Stimulated activated naive CD8-positive, alpha-beta T cell treated with anti-CD3 and anti-CD28 coated beads, Interleukin-15, amount 100 ng/mL, for 72 hours (primary cell): ENCODE measurements at regions not wholly inside any gene's neighbourhood (a gene's known extent, or its start where the extent isn't known, plus 50 kb on each side); places are given as distances from the start of the nearest gene placed in this dataset.
"Not testable (repeated sequence)": the region's sequence is repeated elsewhere in the genome, so short reads cannot be mapped to it uniquely, and the experiment has no call there.

Experiments used
- ATAC-seq: fragments of 150-1000 bp; cut with Tn5 transposase; 2 replicates; pipeline ENCODE4 v1.10.0; 2021; ENCODE audit warnings: mild to moderate bottlenecking, moderate library complexity
- DNase-seq, 2 donors: peaks; one replicate each; pipeline ENCODE4 v3.0.0; 2021 to 2022
- H3K27ac Mint-ChIP-seq, 2 donors: one replicate each; pipeline ENCODE4 v1.8.0; 2022; ENCODE audit warnings: mild to moderate bottlenecking in 2 of 2, mixed read lengths in 2 of 2, moderate library complexity in 2 of 2
- H3K27me3 Mint-ChIP-seq: one replicate; pipeline ENCODE4 v1.8.0; 2022; ENCODE audit warnings: mixed read lengths
- H3K4me1 Mint-ChIP-seq: one replicate; pipeline ENCODE4 v1.8.0; 2022; ENCODE audit warnings: mild to moderate bottlenecking, mixed read lengths
- H3K4me3 Mint-ChIP-seq, 2 donors: one replicate each; pipeline ENCODE4 v1.8.0; 2022; ENCODE audit warnings: mild to moderate bottlenecking in 2 of 2, mixed read lengths in 2 of 2, moderate library complexity in 1 of 2
- H3K9me3 Mint-ChIP-seq, 2 donors: one replicate each; pipeline ENCODE4 v1.8.0; 2022; ENCODE audit warnings: mixed read lengths in 2 of 2

DNA sequence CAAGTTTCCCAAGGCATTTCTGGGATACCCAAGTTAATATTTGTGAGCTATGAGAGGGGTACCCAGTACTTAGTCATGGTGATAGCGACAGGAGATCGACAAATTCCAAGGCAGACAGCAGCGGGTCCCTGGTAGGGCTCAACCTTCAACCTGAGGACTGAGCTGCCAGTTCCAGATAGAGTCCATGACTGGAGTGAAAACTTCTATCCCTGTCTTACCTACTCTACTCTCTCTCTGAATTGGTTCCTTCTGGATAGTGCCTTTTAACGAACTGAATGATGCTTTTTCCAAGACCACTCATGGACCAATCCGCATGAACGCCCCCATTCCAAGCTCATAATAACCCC lies 76.9 kb upstream of the ALG10 start:
- ATAC-seq (no peak), DNase-seq (no peak)
- H3K27ac Mint-ChIP-seq = no peak overlapping the region
- peaks cover 12 to 19% of the 10 kb centered on the region in 2 donors for H3K9me3 Mint-ChIP-seq
- H3K27me3 Mint-ChIP-seq = no peaks in the 10 kb centered on the region
- no peak overlapping the region for H3K4me3 Mint-ChIP-seq
- H3K4me1 Mint-ChIP-seq = no peaks in the 10 kb centered on the region

DNA sequence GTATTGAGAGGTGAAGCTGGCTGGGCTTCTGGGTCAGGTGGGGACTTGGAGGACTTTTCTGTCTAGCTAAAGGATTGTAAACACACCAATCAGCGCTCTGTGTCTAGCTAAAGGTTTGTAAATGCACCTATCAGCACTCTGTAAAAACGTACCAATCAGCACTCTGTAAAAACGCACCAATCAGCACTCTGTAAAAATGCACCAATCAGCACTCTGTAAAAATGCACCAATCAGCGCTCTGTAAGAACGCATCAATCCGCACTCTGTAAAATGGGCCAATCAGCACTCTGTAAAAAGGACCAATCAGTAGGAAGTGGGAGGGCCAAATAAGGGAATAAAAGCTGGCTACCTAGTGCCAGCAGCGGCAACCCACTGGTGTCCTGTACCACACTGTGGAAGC lies 56.1 kb upstream of the ALG10 start:
- not testable (repeated sequence) for H3K4me3 Mint-ChIP-seq, ATAC-seq, H3K9me3 Mint-ChIP-seq, H3K27ac Mint-ChIP-seq, H3K27me3 Mint-ChIP-seq, DNase-seq, H3K4me1 Mint-ChIP-seq

DNA sequence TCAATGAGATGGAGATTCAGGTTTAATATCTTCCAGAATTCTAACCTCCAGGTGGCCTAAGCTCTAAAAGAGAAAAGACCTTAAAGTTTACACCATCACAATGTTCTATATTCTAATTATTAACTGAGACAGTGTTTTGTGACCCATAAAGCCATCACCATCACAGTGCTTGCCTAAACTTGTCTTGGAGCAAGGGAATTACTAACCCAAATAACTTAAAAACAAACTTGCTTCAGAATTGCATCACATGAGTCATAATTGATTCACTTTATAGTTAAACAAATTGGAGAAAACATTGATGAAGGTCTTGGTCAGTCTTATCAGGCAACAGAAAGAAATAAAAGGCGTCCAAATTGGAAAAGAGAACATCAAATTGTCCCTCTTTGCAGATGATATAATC lies 54.5 kb upstream of the ALG10 start:
- ATAC-seq (no peak), DNase-seq (no peak)
- Mint-ChIP-seq H3K27me3 (no peaks in the 10 kb centered on the region), H3K9me3 (peaks cover 0 to 5% of the 10 kb centered on the region in 2 donors), H3K4me3 (no peak overlapping the region), H3K4me1 (no peaks in the 10 kb centered on the region), H3K27ac (no peak overlapping the region)
